HG03521 (cell line): ENCODE measurements at regions not wholly inside any gene's neighbourhood (a gene's known extent, or its start where the extent isn't known, plus 50 kb on each side); places are given as distances from the start of the nearest gene placed in this dataset.

Source experiments
- ATAC-seq: cut with Tn5 transposase; IDR thresholded peaks from one replicate; pipeline ENCODE4 v1.9.1; 2021; ENCODE audit warnings: mild to moderate bottlenecking, moderate library complexity; ENCODE audit not compliant: unreplicated experiment

DNA sequence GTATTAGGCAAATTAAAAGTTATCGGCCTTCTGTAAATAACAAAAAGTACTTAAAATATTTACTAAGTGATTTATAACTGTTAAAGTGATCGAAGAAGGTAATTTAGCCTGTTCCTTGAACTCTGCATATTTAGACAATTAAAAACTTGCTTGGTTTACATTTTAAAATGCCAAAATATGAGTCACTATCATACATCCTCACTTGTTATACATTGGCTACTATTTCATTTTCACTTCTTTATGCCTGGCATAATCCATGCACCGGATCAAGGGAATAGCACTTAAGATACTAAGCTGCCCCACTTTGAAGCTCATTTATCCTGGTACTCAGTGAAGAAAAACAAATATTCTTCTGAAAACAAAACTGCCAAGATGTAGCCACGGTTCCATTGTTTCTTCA is 344.6 kb downstream of the UBE3D start:
- no peak for ATAC-seq

DNA sequence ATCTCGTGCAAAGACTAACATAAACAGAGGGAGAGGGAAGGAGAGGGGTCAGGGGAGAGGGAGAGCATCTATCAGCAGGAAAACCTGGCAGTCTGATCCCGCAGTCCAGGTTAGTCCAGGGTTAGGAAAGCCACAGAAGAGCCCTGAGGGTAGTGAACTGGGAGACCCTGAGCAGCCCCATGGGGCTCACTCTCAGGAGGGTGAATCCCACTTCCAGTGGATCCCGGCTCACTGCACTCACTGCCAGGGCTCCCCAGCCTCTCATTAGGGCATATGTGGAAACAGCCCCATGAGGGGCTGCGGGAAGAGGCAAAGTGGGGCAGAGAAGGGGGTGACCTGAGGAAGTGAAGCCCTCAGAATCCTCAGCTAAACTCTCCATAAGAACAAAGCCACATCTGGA is 329.9 kb downstream of the UBE3D start:
- ATAC-seq: no peak

DNA sequence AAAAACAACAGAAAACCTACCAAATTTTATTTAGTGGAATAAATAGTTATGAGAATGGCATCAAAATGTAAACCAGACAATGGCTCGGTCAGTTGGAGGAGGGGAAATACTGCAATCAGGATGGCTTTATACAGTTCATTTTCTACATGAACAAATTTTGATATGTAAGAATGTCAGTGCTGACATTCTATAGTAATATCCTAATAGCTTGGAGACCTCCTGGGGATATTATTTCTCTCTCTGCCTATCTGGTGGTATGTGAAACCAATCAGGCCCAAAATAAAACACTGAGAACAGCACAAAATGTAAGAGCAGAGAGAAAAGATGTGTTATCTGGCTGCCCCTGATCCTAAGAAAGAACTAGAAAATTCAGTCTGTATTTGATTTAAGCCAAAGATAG is 327.7 kb downstream of the UBE3D start:
- no peak for ATAC-seq

- ATAC-seq: no peak
Measured at GRCh38 chr6:82738773-82739172, 326.9 kb downstream of the UBE3D start.

DNA sequence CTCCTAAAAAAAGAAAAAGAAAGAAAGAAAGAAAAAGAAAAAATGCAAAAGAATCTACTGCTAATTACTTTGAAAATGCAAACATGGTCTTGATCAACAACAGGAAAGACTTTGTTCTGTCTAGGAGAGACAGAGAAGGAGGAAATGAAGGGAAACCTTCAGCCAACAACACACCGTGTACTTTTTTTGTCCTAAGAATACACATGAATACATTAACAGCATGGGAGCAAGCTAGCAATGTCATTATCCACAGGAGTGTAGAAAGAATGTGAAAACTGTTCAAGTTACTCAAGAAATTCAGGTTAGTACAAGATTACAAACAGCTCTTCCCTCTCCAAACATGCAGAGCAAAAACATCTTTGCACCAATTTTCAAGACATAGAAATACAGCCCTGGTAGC is 326.3 kb downstream of the UBE3D start:
- ATAC-seq: no peak

DNA sequence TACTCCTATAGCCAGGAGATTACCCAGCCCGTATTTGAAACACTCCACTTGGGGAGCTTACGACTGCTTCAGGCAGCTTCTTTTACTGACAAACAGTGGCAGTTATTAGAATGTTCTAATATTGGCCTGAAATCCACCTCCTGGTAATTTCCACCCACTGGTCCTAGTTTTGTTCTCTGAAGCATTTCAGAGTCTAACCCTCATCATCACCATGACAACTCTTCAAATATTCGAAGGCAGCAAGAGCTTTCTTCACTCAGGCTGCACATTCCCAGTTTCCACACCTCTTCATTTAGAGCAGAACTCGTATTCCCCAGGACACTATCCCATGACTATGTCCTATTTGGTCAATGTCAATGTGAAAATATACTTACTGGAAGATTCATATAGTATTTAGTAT is 325.6 kb downstream of the UBE3D start:
- no peak for ATAC-seq

DNA sequence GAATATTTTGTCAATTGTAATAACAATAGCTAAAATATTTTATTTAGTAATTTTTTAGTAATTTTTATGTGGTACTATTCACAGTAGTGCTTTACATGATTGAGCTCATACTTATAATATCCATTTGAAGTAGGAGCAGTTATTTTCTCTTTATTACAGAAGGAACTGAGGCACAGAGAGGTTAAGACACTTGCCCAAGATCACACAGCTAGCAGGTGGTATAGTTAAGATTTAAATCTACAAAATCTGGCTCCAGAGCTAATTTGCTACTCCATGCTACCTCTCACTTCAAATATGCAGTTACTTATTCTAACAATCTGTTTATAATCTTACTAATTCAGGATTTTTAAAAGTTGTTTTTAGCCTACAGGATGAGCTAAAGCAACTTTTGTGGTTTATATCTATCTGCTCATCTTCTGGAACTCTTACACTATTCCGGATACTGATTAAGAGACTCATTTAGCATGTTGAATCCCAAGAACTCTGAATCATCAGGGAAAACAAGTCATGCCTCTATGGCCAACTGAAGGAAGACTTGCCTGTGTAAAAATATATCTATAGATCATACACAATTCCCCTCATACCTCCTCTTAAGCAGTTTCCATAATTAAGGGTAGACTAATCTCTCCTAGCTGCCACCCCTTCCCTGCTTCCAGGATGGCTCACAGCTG is 324.2 kb downstream of the UBE3D start:
- ATAC-seq: no peak

DNA sequence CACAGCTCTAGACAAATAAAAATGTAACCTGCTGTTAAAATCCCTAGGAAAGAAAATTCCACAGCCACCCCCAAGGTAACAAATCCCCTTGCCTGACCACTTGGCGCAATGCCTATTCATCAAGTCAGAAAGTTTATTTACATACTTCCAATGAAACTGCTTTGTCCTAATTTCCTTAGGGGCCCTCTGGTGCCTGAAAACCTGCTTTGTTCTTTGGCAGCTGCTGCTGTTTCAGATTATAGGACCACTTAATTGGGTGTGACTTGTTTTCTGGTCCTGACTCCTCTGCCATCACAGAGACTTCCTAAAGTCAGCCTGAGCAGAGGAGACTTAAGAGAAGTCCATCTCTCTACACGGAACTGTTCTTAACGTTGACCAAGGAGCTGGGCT is 323.6 kb downstream of the UBE3D start:
- ATAC-seq: no peak

DNA sequence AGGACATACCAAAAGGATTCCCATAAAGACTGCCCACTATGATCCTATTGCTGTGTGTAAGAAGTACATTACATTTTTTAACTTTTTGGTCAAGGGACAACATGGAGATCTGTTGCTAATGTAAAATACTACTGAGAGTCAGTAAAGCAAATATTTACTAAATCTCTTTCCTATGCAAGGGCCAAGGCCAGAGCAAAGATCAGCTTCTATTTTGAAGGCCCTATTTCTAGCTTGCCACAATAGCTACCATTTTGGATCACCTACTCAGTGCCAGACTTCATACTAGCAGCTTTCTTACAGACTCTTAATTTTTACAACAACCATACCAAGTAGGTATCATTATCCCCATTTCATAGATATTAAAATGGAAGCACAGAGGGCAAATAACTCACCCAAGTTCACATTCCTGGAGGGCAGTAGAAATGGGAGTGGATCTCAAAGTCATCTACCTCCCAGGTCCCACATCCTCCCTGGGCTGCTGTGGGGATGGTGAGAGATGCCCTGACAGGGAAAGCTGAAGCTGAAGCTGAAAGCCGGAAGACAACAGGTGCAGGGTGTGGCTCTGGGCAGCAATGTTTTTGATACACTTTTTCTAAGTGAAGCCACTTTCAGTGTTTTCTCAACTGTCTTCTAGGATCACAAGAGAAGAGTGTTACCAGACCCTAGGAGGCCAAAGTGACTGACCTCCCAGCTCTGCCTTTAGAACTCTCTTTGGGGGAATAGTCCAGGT is 321.2 kb downstream of the UBE3D start:
- ATAC-seq: no peak

DNA sequence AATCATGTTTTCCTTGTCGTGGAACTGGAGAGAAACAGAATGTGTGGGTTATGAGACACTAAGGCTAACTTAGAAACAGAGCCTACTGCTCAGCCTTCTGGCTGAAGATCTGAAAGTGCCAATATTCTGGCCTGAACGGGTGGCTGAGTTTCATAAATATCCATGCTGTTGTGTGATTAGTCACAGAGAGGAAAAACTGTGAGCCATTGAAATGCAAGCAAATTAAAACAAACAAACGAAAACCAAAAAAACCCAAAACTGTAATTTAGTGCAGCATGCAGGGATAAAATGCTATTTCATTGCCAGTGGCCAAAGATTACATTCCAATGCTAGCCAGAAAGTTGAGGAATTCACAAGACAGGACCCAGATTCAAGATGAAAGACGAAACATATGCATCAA is 315.1 kb downstream of the UBE3D start:
- no peak for ATAC-seq

DNA sequence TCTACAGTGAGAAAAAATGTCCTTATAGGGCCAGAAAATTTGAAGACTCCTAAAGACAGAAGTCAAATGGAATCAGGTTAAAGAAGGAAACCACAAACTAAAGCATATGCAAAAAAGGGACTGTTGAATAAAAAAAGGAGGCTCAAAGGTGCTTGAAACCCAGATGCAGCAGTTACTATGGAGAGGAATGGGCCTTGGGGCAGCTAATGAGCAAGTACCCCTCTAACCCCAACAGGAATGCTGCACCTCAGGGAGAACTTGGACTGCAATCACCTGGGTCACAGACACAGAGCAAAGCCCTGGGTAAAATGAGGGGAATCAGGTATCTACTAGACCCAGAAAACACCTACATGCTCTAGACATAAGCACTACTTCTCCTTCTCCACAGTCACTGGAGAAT is 313.9 kb downstream of the UBE3D start:
- no peak for ATAC-seq

DNA sequence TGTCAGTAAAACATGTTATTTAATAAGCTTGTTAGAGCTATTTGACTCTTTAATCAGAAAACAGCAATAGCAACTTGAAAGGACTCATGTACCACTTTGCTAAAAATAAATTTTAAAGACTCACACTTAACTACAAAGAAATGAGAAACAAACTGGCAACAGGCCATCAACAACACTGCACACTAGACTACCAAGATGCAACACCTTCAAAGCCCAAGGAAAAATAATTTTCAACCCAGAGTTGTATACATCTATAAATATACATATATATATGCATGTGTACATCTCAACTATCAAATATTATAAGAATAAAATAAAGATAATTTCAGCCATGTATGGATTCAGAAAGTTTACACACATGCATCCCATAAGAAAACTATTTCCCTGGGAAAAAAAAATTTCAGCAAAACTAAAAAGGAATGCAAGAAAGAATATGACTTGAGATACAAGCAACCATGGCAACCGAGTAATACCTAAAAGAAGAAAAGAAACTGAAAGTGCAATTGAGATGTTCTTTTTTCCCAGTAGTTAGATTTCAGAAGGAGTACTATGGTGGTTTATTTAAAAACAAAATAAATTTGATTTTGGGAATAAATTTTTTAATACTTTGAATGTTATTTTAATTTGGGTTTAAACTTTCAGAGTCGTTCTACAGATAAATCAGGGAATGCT is 303.8 kb downstream of the UBE3D start:
- ATAC-seq: no peak

- ATAC-seq: no peak
Measured at GRCh38 chr6:82766476-82766875, 299.2 kb downstream of the UBE3D start.

DNA sequence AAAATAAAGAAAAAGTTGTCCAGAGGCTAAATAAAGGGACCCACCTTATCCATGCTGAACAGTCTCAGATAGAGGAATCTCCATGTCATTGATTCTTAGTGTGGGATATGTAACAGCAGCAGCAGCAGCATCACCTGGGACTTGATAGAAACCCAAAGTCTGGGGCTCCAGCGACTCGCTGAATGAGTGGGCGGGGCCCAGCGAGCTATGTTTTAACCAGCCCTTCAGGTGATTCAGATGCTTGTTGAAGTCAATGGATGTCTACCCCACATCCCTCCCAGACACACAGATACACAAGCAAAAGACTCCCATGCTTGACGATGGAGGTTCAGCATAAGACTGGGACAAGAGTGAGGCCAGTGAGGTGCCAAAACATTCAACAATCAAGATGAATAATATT is 298.6 kb downstream of the UBE3D start:
- no peak for ATAC-seq

DNA sequence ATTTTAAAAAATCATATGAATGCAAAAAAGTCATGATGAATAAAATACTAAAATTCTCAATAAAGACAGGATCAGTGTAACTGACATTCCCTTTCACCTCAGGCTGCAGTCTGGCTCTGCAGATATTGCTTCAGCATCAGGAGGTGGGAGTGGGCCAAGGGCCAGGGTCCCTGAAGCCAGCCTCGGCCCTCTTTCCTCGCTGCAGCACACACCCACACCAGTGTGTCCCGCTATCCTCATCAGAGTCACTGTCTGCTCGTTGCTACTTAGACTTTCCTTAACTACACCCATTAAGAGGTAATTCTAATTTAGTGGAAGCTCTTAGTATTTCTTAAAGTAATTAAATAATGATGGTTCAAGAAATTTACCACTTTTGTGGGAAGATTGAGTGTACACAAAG is 298.2 kb downstream of the UBE3D start:
- ATAC-seq: no peak

- no peak for ATAC-seq
Measured at GRCh38 chr6:82772851-82773717, 292.6 kb downstream of the UBE3D start.

GRCh38 chr6:82775361-82775760 is 290.3 kb downstream of the UBE3D start:
- ATAC-seq: no peak

DNA sequence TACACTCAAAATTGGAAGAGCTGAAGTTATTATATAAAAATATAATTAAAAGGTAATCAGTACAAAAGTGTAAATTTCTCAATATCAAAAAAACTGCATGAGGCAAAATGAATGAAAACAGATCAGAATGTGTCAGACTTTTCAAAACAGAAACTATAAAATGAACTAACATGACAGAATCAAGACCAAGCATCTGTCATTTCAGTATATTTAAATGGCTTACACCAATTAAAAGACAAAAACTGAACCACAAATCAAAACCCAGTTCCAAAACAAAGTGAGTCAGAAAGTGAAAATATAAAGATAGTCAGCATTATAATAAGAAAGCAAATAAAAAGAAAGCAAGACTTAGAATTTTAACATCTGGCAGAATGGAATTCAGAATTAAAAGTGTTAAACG is 289.7 kb downstream of the UBE3D start:
- no peak for ATAC-seq

DNA sequence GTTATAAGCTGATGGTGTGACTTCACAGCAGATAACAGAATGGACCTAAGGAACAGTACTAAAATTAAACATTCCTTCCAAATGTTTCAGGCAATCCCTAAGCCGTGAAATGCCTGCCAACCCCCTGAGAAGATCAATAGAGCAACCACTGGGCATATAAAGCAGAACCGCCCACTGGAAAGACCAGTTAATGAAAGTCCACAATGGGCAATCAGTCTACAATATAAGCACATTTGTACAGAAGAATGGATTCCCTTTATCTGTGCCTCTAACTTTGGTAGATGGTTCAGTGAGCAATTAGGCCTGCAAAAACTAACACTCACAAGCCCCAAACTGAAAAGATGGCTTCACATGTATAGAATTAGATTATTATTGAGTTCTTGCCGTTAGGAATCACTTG is 286.6 kb downstream of the UBE3D start:
- no peak for ATAC-seq

GRCh38 chr6:82780334-82780733 is 285.3 kb downstream of the UBE3D start:
- no peak for ATAC-seq

- no peak for ATAC-seq
Measured at GRCh38 chr6:82781620-82782204, 283.9 kb downstream of the UBE3D start.
